ENCODE measurements at regions not wholly inside any gene's neighbourhood (a gene's known extent, or its start where the extent isn't known, plus 50 kb on each side); places are given as distances from the start of the nearest gene placed in this dataset.

DNA sequence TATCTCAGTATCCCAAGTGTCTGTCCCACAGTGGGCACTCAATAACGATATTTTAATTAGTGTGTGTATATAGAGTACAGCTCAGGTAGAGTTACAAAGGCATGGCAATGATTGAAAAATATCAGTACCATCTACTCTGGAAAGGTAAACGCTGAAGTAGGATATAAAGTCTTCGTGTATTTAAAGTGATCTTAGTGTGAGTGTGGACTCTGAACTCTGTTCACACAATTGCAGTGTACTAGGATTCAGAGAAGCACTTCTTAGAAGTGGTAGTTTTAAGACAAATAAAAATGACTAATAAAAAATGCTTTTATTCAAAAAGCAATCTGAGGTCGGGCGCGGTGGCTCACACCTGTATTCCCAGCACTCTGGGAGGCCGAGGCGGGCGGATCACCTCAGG lies 62.9 kb upstream of the RAP2B start:
- no peak for TF ChIP-seq POLR2A (IDR thresholded peaks at IDR 0.05; ENCODE audit: low read depth, low read length)
- TF ChIP-seq POLR2AphosphoS5 (IDR thresholded peaks at IDR 0.05; ENCODE audit: low read depth, low read length): no peak
- TF ChIP-seq PAX5 (IDR thresholded peaks at IDR 0.05; ENCODE audit: insufficient read depth, low read length, severe bottlenecking): no peak
- no peak for TF ChIP-seq TAF1 (IDR thresholded peaks at IDR 0.05; ENCODE audit: low read depth, low read length)
- TF ChIP-seq SPI1 (IDR thresholded peaks at IDR 0.05; ENCODE audit: low read depth, low read length): no peak
- no peak for TF ChIP-seq POU2F2 (IDR thresholded peaks at IDR 0.05; ENCODE audit: low read depth, low read length)

Data from GM12891 (cell line).